GM13976 (cell line): ENCODE measurements at regions not wholly inside any gene's neighbourhood (a gene's known extent, or its start where the extent isn't known, plus 50 kb on each side); places are given as distances from the start of the nearest gene placed in this dataset.

Source experiments
- DNase-seq: peaks from one replicate; pipeline ENCODE4 v3.0.0; 2012; ENCODE audit warnings: low spot score
- in situ Hi-C: fragments of 300-500 bp; cut with MboI; formaldehyde crosslinking; loops from one replicate; pipeline ENCODE4 v1.12.0; 2022; ENCODE audit warnings: low sequenced_read_pairs, mixed read lengths, inconsistent platforms; ENCODE audit not compliant: unreplicated experiment
- TF ChIP-seq, protein P1 (sequence below): IDR thresholded peaks from 2 replicates; pipeline ENCODE4 v1.5.1; 2012; ENCODE audit warnings: borderline replicate concordance, mild to moderate bottlenecking; ENCODE audit not compliant: insufficient read depth; ENCODE audit errors: extremely low read depth, missing control alignments, control extremely low read depth

DNA sequence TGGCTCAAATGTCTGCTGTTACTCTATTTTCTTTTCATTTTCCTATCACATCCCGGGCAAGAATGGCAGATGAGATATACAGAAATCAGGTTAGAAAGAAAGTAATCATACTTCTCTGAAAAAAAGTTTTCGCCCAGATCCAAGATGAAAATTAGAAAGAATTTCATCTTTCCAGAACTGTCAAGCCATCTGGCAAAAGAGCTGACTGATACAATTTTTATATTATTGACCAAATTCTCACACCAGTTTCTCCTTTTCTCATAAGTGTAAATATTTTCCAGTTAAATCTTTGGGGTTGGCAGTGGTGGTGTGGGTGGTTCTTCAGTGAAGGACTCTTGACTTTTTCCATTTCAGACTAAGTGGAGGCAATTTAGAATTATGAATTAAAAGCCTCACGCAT, 371.9 kb downstream of the CD83 start:
- in situ Hi-C loops = no loop called here
- TF ChIP-seq, protein P1, sequence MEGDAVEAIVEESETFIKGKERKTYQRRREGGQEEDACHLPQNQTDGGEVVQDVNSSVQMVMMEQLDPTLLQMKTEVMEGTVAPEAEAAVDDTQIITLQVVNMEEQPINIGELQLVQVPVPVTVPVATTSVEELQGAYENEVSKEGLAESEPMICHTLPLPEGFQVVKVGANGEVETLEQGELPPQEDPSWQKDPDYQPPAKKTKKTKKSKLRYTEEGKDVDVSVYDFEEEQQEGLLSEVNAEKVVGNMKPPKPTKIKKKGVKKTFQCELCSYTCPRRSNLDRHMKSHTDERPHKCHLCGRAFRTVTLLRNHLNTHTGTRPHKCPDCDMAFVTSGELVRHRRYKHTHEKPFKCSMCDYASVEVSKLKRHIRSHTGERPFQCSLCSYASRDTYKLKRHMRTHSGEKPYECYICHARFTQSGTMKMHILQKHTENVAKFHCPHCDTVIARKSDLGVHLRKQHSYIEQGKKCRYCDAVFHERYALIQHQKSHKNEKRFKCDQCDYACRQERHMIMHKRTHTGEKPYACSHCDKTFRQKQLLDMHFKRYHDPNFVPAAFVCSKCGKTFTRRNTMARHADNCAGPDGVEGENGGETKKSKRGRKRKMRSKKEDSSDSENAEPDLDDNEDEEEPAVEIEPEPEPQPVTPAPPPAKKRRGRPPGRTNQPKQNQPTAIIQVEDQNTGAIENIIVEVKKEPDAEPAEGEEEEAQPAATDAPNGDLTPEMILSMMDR = no peak
- DNase-seq = no peak

DNA sequence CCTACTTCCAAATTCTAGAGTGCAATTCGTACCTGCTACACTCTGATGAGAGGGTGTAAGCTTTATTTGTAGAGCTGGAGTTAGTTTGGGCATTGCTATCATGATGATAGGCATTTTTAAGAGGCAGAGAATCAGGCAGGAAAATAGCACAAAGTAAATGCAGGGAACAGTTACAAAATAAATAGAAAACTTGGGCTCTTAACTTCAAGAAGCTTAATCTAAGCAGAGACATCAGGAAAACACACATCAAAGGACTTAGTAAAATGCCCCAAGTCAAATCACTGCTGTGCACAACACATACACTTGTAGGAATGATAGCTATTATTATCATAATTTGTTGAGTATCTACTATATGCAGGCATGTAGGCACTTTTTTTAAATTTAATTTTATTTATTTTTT, 381.2 kb downstream of the CD83 start:
- no peak for DNase-seq
- in situ Hi-C loops = no loop called here
- TF ChIP-seq, protein P1 = no peak

DNA sequence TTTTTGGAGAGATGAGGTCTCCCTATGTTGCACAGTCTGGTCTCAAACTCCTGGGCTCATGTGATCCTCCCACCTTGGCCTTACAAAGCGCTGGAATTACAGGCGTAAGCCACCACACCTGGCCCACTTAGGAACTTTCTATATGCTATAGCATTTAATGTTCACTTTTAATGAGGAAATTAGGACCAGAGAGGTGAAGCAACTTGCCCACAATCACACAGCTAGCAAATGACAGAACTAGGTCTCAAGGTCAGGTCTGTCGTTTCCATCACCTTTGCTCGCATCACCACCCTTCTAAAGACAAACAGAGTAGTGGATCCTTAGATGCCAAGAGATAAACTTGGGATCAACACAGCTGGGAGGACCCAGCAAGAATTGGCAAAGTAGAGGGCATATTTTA, 381.7 kb downstream of the CD83 start:
- in situ Hi-C loops = no loop called here
- TF ChIP-seq, protein P1 = no peak
- no peak for DNase-seq

DNA sequence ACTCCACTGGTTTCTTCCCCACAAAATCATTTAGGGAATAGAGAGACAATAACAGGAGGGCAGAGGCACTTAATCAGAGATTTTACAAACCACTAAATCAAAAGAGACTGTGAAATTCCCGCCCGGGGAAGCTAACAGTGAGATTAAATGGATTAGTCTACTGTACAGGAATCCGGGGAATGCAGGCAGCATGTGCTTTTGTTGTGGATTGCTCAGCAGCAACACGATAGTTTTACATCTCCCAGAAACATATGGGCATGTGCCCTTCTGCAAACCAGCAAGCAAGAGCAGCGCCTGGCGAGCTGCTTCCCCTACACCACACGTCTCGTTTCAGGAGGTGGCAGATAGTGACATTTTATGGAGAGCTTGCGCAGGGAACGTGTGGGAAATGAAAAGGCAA, 382.3 kb downstream of the CD83 start:
- TF ChIP-seq, protein P1 = no peak
- in situ Hi-C loops = no loop called here
- DNase-seq = no peak

DNA sequence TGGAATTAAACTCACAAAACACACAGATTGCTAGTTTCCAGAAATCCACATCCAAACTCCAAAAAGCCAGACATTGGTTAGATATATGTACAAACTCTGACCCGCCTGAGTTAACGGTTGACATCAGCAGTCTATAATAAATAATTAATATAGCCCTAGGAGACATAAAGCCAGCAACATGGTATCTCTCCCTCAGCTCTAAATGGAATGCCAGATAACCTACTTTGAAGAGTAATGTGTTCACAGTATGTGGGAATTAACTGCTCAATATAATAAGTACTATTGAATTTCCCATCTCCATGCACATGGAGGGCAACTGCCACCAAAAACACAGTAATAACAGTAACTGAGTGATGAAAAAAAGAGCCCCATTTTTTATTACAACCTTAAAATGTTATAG, 383.2 kb downstream of the CD83 start:
- in situ Hi-C loops = no loop called here
- TF ChIP-seq, protein P1 = no peak
- no peak for DNase-seq

DNA sequence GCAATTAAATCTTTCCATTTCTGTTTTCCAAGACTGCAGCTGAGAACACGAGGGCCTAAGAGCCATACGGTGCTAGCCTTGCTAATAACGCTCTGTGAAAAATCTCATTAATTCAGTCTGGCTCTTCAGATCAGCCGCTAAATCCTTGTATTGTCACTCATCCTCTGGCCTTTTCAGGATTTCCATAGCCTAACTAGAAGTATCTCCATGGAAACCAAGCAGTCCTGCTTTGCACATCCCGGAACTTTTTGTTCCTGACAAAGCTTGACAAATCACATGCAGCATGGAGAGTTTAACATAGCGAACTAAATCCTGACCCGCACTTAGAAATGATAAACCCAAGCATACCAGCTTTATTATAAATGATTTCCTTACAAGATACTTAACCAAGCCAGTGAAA, 383.7 kb downstream of the CD83 start:
- TF ChIP-seq, protein P1 = no peak
- DNase-seq = no peak
- in situ Hi-C loops = no loop called here

DNA sequence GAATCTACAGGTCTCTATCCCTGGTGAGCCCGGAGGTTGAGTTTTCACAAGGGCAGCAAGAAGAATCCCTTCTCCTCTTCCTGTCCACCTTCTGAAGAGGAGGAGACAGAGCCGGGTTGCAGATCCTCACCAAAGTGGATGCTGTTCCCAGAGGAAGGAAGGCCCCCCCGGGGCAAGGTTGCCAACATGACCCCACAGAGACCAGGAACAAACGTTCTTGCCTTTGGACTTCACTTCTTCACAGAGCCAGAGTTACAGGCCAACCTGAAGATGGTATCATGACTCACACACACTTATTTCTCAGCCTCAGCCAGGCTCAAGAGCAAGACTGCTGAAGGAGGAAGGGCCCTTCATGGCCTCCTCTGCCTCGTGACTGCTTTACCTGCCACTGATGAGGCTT, 384.3 kb downstream of the CD83 start:
- in situ Hi-C loops = no loop called here
- TF ChIP-seq, protein P1 = no peak
- DNase-seq = no peak
